ENCODE measurements at regions not wholly inside any gene's neighbourhood (a gene's known extent, or its start where the extent isn't known, plus 50 kb on each side); places are given as distances from the start of the nearest gene placed in this dataset.

DNA sequence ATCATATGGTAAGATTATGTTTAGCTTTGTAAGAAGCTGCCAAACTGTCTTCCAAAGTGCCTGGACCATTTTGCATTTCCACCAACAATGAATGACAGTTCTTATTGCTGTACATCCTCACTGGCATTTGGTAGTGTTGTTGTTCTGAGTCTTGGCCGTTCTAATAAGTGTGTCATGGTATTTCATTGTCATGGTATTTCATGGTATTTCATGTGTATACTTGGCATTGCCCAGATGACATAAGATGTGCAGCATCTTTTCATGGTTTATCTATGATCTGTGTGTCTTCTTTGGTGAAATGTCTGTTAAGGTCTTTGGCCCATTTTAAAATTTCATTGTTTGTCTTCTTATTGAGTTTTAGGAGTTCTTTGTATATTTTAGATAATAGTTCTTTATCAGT, 224.4 kb downstream of the BCAS1 start:
- TF ChIP-seq, protein P1, sequence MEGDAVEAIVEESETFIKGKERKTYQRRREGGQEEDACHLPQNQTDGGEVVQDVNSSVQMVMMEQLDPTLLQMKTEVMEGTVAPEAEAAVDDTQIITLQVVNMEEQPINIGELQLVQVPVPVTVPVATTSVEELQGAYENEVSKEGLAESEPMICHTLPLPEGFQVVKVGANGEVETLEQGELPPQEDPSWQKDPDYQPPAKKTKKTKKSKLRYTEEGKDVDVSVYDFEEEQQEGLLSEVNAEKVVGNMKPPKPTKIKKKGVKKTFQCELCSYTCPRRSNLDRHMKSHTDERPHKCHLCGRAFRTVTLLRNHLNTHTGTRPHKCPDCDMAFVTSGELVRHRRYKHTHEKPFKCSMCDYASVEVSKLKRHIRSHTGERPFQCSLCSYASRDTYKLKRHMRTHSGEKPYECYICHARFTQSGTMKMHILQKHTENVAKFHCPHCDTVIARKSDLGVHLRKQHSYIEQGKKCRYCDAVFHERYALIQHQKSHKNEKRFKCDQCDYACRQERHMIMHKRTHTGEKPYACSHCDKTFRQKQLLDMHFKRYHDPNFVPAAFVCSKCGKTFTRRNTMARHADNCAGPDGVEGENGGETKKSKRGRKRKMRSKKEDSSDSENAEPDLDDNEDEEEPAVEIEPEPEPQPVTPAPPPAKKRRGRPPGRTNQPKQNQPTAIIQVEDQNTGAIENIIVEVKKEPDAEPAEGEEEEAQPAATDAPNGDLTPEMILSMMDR (IDR thresholded peaks at IDR 0.05): no peak
- no peak for TF ChIP-seq EZH2 (IDR thresholded peaks at IDR 0.05)
- TF ChIP-seq EZH2phosphoT487 (IDR thresholded peaks at IDR 0.05): no peak
- Histone ChIP-seq H2AFZ (replicated peaks) (no peak overlapping the region), H3K9ac (no peak overlapping the region), H4K20me1 (ENCODE audit: low read depth) (no peaks in the 10 kb centered on the region), H3K36me3 (no peaks in the 10 kb centered on the region), H3K4me2 (no peak overlapping the region), H3F3A (ENCODE audit: low read depth) (peaks cover 6% of the 10 kb centered on the region), H3K4me1 (peaks cover 19% of the 10 kb centered on the region), H3K27ac (no peak overlapping the region), H3K79me2 (ENCODE audit: low read depth) (no peaks in the 10 kb centered on the region), H3K27me3 (no peaks in the 10 kb centered on the region), H3K4me3 (no peak overlapping the region), H3K9me3 (ENCODE audit: low read depth) (no peaks in the 10 kb centered on the region)
- Mint-ChIP-seq H3K4me1 (no peaks in the 10 kb centered on the region), H3K4me3 (no peak overlapping the region), H3K27me3 (ENCODE audit: insufficient read depth, low read depth) (no peaks in the 10 kb centered on the region), H3K36me3 (no peaks in the 10 kb centered on the region), H3K27ac (no peak overlapping the region), H3K9me3 (no peaks in the 10 kb centered on the region)
- DNase-seq (ENCODE audit: low spot score): no peak

- Histone ChIP-seq H3K27me3 (no peaks in the 10 kb centered on the region), H3F3A (ENCODE audit: low read depth) (peaks cover 6% of the 10 kb centered on the region), H3K27ac (no peak overlapping the region), H3K9me3 (ENCODE audit: low read depth) (no peaks in the 10 kb centered on the region), H2AFZ (replicated peaks) (no peak overlapping the region), H3K36me3 (no peaks in the 10 kb centered on the region), H3K79me2 (ENCODE audit: low read depth) (no peaks in the 10 kb centered on the region), H4K20me1 (ENCODE audit: low read depth) (no peaks in the 10 kb centered on the region), H3K4me1 (peaks cover 24% of the 10 kb centered on the region), H3K9ac (no peak overlapping the region), H3K4me2 (no peak overlapping the region), H3K4me3 (no peak overlapping the region)
- H3K27ac Mint-ChIP-seq: no peak overlapping the region
- no peaks in the 10 kb centered on the region for H3K4me1 Mint-ChIP-seq
- DNase-seq (ENCODE audit: low spot score): no peak
- H3K36me3 Mint-ChIP-seq: no peaks in the 10 kb centered on the region
- H3K27me3 Mint-ChIP-seq (ENCODE audit: insufficient read depth, low read depth): peaks cover 1% of the 10 kb centered on the region
- no peak overlapping the region for H3K4me3 Mint-ChIP-seq
- TF ChIP-seq EZH2 (IDR thresholded peaks at IDR 0.05): no peak
- TF ChIP-seq, protein P1 (IDR thresholded peaks at IDR 0.05): no peak
- TF ChIP-seq EZH2phosphoT487 (IDR thresholded peaks at IDR 0.05): no peak
- H3K9me3 Mint-ChIP-seq: no peaks in the 10 kb centered on the region
Observed at GRCh38 chr20:53844259-53844658, 226.1 kb downstream of the BCAS1 start.

DNA sequence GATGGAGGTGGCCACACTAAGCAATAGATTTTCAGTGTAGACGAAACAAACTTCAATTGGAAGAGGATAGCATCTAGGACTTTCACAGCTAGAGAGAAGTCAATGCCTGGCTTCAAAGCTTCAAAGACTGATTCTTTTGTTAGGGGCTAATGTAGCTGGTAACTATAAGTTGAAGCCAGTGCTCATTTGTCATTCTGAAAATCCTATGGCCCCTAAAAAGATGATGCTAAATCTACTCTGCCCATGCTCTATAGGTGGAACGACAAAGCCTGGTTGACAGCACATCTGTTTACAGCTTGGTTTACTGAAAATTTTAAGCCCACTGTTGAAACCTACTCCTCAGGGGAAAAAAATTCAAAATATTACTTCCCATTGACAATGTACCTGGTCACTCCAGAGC, 226.7 kb downstream of the BCAS1 start:
- no peak overlapping the region for H3K9ac ChIP-seq
- H3F3A ChIP-seq (ENCODE audit: low read depth): peaks cover 6% of the 10 kb centered on the region
- peaks cover 24% of the 10 kb centered on the region for H3K4me1 ChIP-seq
- Mint-ChIP-seq H3K4me1 (no peaks in the 10 kb centered on the region), H3K4me3 (no peak overlapping the region), H3K9me3 (no peaks in the 10 kb centered on the region), H3K27me3 (ENCODE audit: insufficient read depth, low read depth) (peaks cover 2% of the 10 kb centered on the region), H3K36me3 (no peaks in the 10 kb centered on the region), H3K27ac (no peak overlapping the region)
- H3K27me3 ChIP-seq: no peaks in the 10 kb centered on the region
- no peaks in the 10 kb centered on the region for H3K9me3 ChIP-seq (ENCODE audit: low read depth)
- DNase-seq (ENCODE audit: low spot score): no peak
- no peaks in the 10 kb centered on the region for H3K36me3 ChIP-seq
- no peaks in the 10 kb centered on the region for H3K79me2 ChIP-seq (ENCODE audit: low read depth)
- H4K20me1 ChIP-seq (ENCODE audit: low read depth): no peaks in the 10 kb centered on the region
- no peak overlapping the region for H3K4me2 ChIP-seq
- no peak overlapping the region for H2AFZ ChIP-seq (replicated peaks)
- H3K27ac ChIP-seq: no peak overlapping the region
- no peak for TF ChIP-seq EZH2phosphoT487 (IDR thresholded peaks at IDR 0.05)
- TF ChIP-seq, protein P1 (IDR thresholded peaks at IDR 0.05): no peak
- TF ChIP-seq EZH2 (IDR thresholded peaks at IDR 0.05): no peak
- no peak overlapping the region for H3K4me3 ChIP-seq

All from neural progenitor cell (in vitro differentiated cells).